ENCODE measurements at regions not wholly inside any gene's neighbourhood (a gene's known extent, or its start where the extent isn't known, plus 50 kb on each side); places are given as distances from the start of the nearest gene placed in this dataset.

GRCh38 chr6:25022140-25022553 is 86.4 kb upstream of the RIPOR2 start:
- H2AFZ ChIP-seq (ENCODE audit: insufficient read depth, low read depth, low read length, poor library complexity, severe bottlenecking): no peak overlapping the region
- H3K9ac ChIP-seq (ENCODE audit: low read length): no peak overlapping the region
- TF ChIP-seq CTCF (IDR thresholded peaks at IDR 0.05) (no peak), EZH2 (IDR thresholded peaks at IDR 0.05; ENCODE audit: borderline replicate concordance, insufficient read depth, low read depth, low read length, poor library complexity, severe bottlenecking) (no peak)
- no peak for ATAC-seq (ENCODE audit: low read depth)
- H3K4me1 ChIP-seq (ENCODE audit: control insufficient read depth in 2 of 2, insufficient read depth in 2 of 2, low read length in 2 of 2): peaks cover 16% of the 10 kb centered on the region in 2 donors
- Mint-ChIP-seq H3K27me3 (no peaks in the 10 kb centered on the region), H3K27ac (no peak overlapping the region), H3K9me3 (ENCODE audit: insufficient read depth) (no peaks in the 10 kb centered on the region), H3K4me1 (peaks cover 30% of the 10 kb centered on the region), H3K4me3 (no peak overlapping the region)
- H3K4me3 ChIP-seq (ENCODE audit: control extremely low read depth in 1 of 5, extremely low read depth in 1 of 5, insufficient read depth in 1 of 5, low read depth in 2 of 5, low read length in 4 of 5): no peak overlapping the region
- peaks cover 74% of the 10 kb centered on the region for H3K79me2 ChIP-seq (ENCODE audit: control insufficient read depth, insufficient read depth, low read length)
- no peak overlapping the region for H3K4me2 ChIP-seq (replicated peaks; ENCODE audit: low read depth, low read length, poor library complexity, severe bottlenecking)
- CTCF ChIA-PET: interaction anchor here (0.6 to 6.9 kb wide), 7 partner anchors 15 to 168 kb away, joined by 4 to 92 read pairs (median 7); no protein-coding TSS in a partner anchor
- POLR2A ChIA-PET: no interaction called here
- peaks cover 0 to 6% of the 10 kb centered on the region in 2 experiments for H3K36me3 ChIP-seq (replicated peaks in 1 of 2; ENCODE audit: control extremely low read depth in 1 of 2, control insufficient read depth in 1 of 2, extremely low read depth in 1 of 2, insufficient read depth in 2 of 2, low read length in 1 of 2)
- no peak overlapping the region for H3K27ac ChIP-seq (ENCODE audit: low read length in 2 of 2)
- H4K20me1 ChIP-seq (ENCODE audit: control insufficient read depth, insufficient read depth, low read length, poor library complexity, severe bottlenecking): no peaks in the 10 kb centered on the region
- no peaks in the 10 kb centered on the region for H3K9me3 ChIP-seq (ENCODE audit: control extremely low read depth in 1 of 3, control insufficient read depth in 2 of 3, insufficient read depth in 1 of 3, low read length in 2 of 3)
- no CpG with 5 or more reads among the region's 3 CpGs for WGBS (ENCODE audit: insufficient coverage)
- H3K27me3 ChIP-seq (replicated peaks in 1 of 4; ENCODE audit: control extremely low read depth in 1 of 4, control insufficient read depth in 3 of 4, insufficient read depth in 4 of 4, low read length in 3 of 4): no peaks in the 10 kb centered on the region
- no peak for DNase-seq
- intact Hi-C loops (cut with micrococcal nuclease): no loop called here

- Mint-ChIP-seq H3K4me3 (no peak overlapping the region), H3K4me1 (peaks cover 37% of the 10 kb centered on the region), H3K27me3 (no peaks in the 10 kb centered on the region), H3K9me3 (ENCODE audit: insufficient read depth) (no peaks in the 10 kb centered on the region), H3K27ac (no peak overlapping the region)
- Histone ChIP-seq H3K27me3 (replicated peaks in 1 of 4; ENCODE audit: control extremely low read depth in 1 of 4, control insufficient read depth in 3 of 4, insufficient read depth in 4 of 4, low read length in 3 of 4) (no peaks in the 10 kb centered on the region), H2AFZ (ENCODE audit: insufficient read depth, low read depth, low read length, poor library complexity, severe bottlenecking) (no peak overlapping the region), H3K27ac (ENCODE audit: low read length in 2 of 2) (no peak overlapping the region), H3K9me3 (ENCODE audit: control extremely low read depth in 1 of 3, control insufficient read depth in 2 of 3, insufficient read depth in 1 of 3, low read length in 2 of 3) (no peaks in the 10 kb centered on the region), H3K4me3 (ENCODE audit: control extremely low read depth in 1 of 5, extremely low read depth in 1 of 5, insufficient read depth in 1 of 5, low read depth in 2 of 5, low read length in 4 of 5) (no peak overlapping the region), H3K4me1 (ENCODE audit: control insufficient read depth in 2 of 2, insufficient read depth in 2 of 2, low read length in 2 of 2) (peaks cover 16 to 18% of the 10 kb centered on the region in 2 donors), H4K20me1 (ENCODE audit: control insufficient read depth, insufficient read depth, low read length, poor library complexity, severe bottlenecking) (no peaks in the 10 kb centered on the region), H3K36me3 (replicated peaks in 1 of 2; ENCODE audit: control extremely low read depth in 1 of 2, control insufficient read depth in 1 of 2, extremely low read depth in 1 of 2, insufficient read depth in 2 of 2, low read length in 1 of 2) (peaks cover 0 to 6% of the 10 kb centered on the region in 2 experiments), H3K4me2 (replicated peaks; ENCODE audit: low read depth, low read length, poor library complexity, severe bottlenecking) (no peak overlapping the region), H3K79me2 (ENCODE audit: control insufficient read depth, insufficient read depth, low read length) (peaks cover 67% of the 10 kb centered on the region), H3K9ac (ENCODE audit: low read length) (no peak overlapping the region)
- DNase-seq (no peak), ATAC-seq (ENCODE audit: low read depth) (no peak)
- TF ChIP-seq CTCF (IDR thresholded peaks at IDR 0.05) (no peak), EZH2 (IDR thresholded peaks at IDR 0.05; ENCODE audit: borderline replicate concordance, insufficient read depth, low read depth, low read length, poor library complexity, severe bottlenecking) (no peak)
- CTCF ChIA-PET: interaction anchor here (1.1 to 6.8 kb wide), 3 partner anchors 13 to 47 kb away, joined by 3 to 185 read pairs (median 92); no protein-coding TSS in a partner anchor
- POLR2A ChIA-PET: no interaction called here
- intact Hi-C loops (cut with micrococcal nuclease): no loop called here
- WGBS (ENCODE audit: insufficient coverage): 98% methylated on average over 22 of the region's 22 CpGs
Observed at GRCh38 chr6:25023781-25024180, 88.0 kb upstream of the RIPOR2 start.
